Sigmoid colon (tissue), 4 donors: ENCODE measurements at regions not wholly inside any gene's neighbourhood (a gene's known extent, or its start where the extent isn't known, plus 50 kb on each side); places are given as distances from the start of the nearest gene placed in this dataset.

ENCODE experiments used
- POLR2AphosphoS5 ChIP-seq, 4 donors: sonication (generic); formaldehyde crosslinking; IDR thresholded peaks; one replicate each; pipeline ENCODE4 v1.6.1; 2017; ENCODE audit warnings: antibody characterized with exemption in 4 of 4
- TF ChIP-seq, protein P1 (sequence below), 4 experiments: fragments of 450-650 bp in 3 of 4; fragments of 200-600 bp in 1 of 4; IDR thresholded peaks; one replicate each; pipeline ENCODE4 v1.5.1; 2016 to 2019; ENCODE audit warnings: antibody characterized with exemption in 4 of 4, mild to moderate bottlenecking in 3 of 4, moderate library complexity in 2 of 4

DNA sequence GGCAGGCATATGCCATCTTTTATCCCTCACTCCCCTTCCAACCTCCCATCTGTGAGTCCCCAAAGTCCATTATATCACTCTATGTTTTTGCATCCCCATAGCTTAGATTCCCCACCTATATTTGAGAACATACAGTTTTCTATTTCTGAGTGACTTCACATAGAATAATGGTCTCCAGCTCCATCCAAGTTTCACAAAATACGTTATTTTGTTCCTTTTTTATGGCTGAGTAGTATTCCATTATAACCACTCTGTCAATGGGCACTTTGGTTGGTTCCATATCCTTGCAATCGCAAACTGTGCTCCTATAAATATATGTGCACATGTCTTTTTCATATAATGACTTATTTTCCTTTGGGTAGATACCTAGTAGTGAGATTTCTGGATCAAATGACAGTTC lies 178.6 kb downstream of the GAS1 start:
- TF ChIP-seq, protein P1, sequence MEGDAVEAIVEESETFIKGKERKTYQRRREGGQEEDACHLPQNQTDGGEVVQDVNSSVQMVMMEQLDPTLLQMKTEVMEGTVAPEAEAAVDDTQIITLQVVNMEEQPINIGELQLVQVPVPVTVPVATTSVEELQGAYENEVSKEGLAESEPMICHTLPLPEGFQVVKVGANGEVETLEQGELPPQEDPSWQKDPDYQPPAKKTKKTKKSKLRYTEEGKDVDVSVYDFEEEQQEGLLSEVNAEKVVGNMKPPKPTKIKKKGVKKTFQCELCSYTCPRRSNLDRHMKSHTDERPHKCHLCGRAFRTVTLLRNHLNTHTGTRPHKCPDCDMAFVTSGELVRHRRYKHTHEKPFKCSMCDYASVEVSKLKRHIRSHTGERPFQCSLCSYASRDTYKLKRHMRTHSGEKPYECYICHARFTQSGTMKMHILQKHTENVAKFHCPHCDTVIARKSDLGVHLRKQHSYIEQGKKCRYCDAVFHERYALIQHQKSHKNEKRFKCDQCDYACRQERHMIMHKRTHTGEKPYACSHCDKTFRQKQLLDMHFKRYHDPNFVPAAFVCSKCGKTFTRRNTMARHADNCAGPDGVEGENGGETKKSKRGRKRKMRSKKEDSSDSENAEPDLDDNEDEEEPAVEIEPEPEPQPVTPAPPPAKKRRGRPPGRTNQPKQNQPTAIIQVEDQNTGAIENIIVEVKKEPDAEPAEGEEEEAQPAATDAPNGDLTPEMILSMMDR (IDR thresholded peaks at IDR 0.05), result no peak
- no peak for TF ChIP-seq POLR2AphosphoS5 (IDR thresholded peaks at IDR 0.05)
